ENCODE measurements at regions not wholly inside any gene's neighbourhood (a gene's known extent, or its start where the extent isn't known, plus 50 kb on each side); places are given as distances from the start of the nearest gene placed in this dataset.
"Not testable (repeated sequence)": the region's sequence is repeated elsewhere in the genome, so short reads cannot be mapped to it uniquely, and the experiment has no call there.

DNA sequence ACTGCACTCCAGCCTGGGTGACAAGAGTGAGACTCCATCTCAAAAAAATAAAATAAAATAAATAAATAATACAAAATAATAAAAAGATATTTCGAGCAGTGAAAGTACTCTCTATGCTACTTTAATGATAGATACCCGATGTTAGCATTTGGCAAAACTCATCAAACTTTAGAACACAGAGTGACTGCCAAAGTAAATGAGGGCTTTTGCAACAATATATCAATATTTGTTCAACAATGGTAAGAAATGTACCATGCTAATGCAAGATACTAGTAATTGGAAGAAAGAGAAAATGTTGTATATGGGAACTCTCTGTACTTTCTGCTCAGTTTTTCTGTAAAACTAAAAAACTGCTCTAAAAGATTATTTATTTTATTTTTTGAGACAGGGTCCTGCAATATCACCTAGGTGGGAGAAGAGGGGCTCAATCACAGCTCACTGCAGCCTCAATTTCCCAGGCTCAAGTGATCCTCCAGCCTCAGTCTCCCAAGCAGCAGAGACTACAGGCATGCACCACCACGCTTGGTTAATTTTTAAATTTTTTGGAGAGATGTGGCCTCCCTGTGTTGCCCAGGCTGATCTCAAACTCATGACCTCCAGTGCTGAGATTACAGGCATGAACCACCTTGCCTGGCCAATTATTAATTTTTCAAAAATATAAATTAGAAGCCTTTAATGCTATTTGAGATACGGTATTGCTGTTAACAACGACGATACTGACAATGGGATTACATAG lies 650.5 kb upstream of the NR2F2 start:
- DNase-seq: no peak

DNA sequence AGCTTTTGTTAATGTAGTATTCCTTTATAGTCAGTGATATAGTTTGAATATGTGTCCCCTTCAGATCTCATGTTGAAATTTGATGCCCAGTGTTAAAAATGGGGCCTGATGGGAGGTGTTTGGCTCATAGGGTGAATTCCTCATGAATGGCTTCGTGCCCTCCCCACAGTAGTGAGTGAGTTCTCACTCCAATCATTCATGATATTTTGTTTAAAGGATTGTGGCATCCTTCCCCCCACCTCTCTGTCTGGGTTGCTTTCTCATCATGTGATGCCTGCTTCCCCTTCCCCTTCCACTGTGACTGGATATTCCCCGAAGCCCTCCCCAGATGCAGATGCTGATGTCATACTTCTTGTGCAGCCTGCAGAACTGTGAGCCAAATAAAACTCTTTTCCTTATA lies 649.8 kb upstream of the NR2F2 start:
- no peak for DNase-seq

DNA sequence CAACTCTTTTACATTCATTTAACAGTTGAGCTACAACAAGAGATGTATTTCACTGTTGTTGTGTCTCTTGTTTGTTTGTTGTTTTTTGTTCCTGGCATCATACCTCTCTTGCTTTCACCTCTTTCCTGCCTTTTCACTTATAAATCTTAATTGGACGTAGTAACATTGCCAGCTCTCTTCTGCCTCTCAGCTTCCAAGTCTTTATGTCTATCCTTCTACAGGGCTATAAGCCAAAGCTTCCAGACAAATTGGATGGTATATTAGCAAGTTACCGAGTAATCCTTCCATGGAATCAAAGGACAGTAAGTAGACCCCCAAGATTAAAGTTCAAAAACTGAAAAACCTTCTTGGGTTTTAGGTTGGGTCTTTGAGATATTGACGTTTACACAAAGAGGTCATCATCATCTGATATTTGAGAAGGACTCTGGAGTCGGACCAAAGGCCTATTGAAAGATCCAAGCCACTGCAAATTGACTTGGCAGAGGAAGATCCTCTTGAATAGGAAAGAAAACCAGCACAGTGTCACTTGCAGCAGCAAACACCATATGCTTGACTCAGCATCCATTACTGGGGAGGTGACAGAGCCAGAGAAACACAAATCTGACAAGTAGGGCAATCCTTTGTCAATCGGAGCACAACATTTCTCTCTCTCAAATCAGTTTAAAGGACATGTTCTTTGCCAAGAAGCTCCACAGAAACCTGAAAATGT lies 648.5 kb upstream of the NR2F2 start:
- DNase-seq: peak; percentile 57

DNA sequence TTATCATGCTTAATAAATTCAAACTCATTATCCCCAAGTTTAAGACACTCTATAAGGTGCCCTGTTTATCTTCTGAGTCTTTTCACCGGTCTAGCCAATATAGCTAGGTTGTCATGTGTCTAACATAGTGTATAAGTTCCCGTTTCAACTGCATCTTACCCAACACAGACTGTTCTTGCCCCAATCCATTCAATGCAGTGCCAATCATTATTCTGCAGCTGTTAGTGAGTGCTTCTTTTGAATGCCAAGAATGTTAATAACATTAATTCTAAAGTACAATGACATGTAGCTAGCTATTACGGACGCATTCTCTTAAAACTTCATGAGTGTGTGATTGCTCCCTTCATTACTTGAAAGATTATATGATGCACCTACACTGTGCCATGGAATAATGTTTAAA lies 646.4 kb upstream of the NR2F2 start:
- no peak for DNase-seq

DNA sequence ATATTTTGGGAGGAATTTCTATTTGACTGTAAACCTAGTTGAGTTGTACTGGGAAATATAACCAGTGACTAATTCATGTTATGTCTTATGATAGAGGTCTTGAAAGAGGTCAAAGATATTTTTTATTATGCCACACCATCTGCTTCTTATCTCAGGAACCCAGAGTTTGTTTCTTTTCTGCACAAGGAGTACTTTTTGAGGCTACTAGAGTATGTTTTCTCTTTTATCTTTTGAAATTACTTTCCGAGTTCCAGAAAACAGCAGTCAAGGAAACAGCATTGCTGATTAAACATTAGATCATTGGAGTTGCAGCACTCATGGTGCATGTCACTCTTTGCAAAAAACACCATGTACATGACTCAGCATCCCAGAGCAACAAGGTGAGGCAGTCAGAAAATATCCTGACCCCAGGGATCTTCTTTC lies 645.8 kb upstream of the NR2F2 start:
- no peak for DNase-seq

DNA sequence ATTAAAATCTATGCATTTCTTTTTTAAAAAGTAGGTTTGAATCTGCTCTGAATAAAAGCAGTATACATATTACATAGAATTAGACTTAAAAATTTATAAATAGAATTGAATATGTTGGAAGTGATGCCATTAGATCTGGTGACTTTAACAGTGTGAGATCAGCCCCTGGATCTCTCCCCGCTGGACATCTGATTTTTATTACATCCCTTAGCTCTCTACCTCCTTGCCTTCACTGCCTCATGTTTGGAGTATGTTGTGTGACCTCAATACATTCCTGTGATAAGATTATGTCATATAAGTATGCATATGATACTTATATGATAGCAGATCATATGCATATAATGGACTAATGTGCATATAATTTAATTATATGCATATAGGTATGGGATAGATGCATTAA lies 643.4 kb upstream of the NR2F2 start:
- DNase-seq: no peak

DNA sequence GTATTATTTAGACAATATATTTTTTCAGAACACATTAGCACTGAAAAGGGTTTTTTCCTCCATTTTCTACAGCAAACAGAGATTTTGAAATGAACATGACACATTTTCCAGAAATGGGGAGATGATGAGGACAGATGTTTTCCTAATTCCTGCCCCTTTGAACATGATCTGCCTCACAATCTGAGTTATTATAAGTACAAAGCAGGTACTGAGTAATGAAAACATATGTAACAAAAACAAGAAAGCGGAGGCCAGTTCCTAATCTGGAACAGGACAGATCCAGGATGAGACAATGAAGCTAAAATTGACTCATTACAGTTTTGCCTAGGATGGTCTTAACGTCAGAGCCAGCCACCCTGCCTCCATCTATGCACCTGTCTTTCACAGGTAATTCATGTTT lies 642.8 kb upstream of the NR2F2 start:
- no peak for DNase-seq

DNA sequence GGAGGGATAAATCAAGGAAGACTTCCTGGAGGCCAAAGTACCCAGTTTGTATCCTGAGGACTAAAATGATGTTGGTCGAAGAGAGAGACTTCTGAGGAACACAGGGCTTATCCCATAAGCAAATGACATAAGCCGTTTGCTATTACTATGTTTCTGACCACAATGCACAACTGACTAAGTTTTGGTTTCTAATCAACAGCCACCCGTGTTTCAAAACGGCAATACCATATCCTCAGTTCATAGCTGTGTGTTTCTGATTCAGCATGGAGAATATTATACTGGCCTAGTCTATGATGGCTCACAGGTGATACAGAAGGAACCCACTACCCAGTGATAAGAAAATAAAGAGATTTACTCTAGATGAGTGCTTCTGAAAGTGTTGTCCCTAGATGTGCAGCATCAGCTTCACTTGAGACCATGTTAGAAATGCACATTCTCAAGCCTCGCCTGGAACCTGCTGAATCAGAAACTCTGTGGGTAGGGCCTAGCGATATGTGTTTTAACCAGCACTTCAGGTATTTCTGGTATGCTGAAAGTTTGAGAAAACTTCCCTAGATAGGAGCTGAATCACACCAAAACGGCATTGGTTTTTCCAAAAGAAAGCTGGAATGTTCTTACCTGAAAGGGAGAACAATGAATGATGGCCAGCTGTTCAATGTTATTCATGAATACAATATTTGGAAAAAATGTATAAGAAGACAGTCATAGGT lies 639.7 kb upstream of the NR2F2 start:
- DNase-seq: no peak

DNA sequence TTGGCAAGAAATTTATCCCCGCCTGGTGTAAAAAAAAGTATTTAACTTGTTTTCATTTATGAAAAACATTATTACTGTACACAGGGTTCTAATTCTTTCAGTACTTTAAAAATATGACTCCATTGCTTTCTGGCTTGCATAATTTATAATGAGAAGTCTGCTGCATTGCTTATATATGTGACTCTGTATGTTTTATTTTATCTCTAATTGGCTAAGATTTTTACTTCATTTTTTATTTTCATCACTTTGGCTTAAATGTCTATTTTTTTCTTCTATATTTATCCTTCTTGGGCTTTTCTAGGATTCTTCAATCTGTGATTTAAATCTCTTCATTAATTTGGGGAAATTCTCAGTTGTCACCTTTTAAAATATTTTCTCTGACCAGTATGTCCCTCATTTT lies 636.6 kb upstream of the NR2F2 start:
- no peak for DNase-seq

DNA sequence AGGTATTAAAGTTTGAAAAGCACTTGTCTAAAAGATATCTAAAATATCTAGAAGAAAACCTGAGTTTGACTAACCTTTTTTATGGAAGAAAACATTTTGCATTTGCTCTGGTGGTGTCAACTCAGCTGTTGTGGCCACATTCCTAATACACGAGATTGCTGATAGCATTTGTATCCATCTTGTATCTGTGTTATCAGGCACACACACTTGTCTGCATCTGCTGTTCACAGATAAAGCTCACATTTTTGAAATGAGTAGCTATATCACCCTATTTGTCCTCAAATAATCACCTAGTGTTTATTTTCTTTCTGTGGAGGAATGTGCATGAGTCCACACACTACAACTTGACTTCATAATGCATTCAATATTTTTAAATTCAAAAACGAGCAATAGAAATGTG lies 632.3 kb upstream of the NR2F2 start:
- DNase-seq: no peak

DNA sequence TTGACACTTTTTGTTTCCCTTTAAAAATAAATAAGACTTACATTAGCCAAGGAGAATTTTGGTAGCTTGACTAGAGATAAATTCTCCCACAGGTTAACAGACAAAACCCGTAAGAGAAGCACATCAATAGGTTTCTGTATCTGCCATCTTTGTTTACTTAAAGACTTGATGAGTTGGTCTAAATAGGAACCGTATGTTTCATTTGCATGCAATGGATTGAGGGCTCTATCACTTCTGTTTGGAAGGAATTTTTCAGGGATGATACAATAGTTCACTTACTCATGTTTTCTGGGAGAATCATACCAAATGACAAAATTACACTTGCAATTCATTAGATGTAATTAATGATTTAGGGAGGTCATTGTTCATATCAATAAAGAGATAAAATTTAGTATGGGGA lies 631.5 kb upstream of the NR2F2 start:
- DNase-seq: no peak

DNA sequence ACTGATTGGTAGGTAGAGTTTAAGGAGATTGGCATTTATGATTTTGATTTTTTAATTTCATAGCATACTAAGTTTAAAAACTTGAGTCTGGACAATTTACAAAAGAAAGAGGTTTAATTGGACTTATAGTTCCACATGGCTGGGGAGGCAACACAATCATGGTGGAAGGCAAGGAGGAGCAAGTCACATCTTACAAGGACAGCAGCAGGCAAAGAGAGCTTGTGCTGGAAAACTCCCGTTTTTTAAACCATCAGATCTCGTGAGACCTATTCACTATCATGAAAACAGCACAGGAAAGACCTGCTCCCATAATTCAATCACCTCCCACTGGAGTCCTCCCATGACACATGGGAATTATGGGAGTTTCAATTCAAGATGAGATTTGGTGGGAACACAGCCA lies 630.9 kb upstream of the NR2F2 start:
- DNase-seq: no peak

DNA sequence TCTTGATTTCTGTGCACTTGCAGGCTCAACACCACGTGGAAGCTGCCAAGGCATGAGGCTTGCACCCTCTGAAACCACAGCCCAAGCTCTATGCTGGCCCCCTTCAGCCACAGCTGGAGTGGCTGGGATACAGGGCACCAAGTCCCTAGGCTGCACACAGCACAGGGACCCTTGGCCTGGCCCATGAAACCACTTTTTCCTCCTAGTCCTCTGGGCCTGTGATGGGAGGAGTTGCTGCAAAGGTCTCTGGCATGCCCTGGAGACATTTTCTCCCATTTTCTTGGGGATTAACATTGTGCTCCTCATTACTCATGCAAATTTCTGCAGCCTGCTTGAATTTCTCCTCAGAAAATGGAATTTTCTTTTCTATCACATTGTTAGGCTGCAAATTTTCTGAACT lies 629.8 kb upstream of the NR2F2 start:
- not testable (repeated sequence) for DNase-seq

DNA sequence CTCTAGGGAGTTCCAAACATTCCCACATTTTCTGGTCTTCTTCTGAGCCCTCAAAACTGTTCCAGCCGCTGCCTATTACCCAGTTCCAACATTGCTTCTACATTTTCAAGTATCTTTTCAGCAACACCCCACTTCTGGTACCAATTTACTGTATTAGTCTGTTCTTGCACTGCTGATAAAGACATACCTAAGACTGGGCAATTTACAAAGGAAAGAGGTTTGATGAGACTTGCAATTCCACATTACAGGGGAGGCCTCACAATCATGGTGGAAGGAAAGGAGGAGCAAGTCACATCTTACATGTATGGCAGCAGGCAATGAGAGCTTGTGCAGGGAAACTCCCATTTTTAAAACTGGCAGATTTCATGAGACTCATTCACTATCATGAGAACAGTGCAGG lies 629.1 kb upstream of the NR2F2 start:
- DNase-seq: no peak

DNA sequence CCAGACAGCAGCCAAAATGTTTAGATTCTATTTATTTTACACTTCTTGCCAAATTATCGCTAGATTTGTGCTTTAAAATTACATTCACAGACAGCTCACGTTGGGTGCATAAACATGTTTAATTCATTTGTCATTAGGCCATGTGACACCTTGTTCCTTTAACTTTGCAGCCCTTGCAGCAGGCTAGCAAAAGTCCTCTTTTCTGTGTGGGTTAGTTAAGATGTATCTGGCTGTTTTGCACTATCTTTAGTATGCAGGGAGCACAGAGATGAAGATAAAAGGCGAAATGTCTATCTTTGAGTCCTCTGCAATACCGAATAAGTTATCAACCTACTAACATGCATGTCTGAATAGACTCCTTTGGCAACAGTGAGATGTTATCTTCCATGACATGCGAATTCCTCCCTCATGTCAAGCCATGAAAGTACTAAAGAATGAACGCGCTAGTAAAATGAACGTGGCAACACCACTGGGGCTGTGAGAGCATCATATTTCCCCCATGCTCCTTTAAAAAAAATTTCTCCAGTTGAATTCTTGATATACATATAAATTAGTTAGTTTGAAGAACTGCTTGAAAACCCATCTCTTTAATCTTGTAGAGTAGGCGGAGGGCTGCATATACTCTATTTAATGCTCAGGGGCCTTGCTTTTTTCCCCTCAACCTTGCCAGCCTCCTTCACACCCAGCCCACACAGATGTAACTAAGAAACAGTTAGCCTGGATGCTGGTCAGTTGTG lies 620.4 kb upstream of the NR2F2 start:
- no peak for DNase-seq

DNA sequence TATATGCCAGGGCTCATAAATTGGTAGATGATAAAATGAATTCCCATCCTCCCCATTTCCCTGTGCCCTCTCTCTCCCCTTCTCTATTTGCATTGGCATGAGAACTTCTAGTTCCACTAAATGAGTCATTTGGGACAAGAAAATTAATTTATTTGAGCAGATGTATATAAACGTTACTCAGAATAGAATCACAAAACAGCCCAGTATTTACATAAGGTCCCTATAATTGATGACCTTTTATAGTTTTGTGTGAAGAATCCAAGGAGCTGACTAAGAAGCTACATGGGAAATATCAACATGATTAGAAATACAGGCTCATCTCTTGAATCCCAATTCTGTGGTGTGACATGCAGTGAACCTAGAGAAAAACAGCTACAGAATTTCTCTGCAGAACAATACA lies 617.7 kb upstream of the NR2F2 start:
- DNase-seq: no peak

DNA sequence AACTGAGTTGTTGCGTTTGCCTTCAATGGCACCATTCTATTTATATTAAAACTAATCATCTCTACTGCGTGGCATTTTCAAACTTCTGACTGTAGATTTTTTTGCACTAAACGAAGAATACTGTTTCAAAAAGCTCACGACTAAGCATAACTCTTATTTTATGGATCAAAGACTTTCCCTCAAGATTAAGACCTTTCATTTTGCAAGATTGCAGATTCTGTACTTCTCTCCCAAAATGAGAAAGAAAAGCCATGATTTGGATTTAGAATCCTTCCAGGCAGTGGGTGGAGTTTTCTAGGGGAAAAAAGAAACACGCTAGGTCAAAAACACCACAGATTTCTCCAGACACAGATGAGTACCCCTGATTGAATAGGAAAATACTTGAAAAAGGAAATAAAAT lies 617.2 kb upstream of the NR2F2 start:
- DNase-seq: no peak

DNA sequence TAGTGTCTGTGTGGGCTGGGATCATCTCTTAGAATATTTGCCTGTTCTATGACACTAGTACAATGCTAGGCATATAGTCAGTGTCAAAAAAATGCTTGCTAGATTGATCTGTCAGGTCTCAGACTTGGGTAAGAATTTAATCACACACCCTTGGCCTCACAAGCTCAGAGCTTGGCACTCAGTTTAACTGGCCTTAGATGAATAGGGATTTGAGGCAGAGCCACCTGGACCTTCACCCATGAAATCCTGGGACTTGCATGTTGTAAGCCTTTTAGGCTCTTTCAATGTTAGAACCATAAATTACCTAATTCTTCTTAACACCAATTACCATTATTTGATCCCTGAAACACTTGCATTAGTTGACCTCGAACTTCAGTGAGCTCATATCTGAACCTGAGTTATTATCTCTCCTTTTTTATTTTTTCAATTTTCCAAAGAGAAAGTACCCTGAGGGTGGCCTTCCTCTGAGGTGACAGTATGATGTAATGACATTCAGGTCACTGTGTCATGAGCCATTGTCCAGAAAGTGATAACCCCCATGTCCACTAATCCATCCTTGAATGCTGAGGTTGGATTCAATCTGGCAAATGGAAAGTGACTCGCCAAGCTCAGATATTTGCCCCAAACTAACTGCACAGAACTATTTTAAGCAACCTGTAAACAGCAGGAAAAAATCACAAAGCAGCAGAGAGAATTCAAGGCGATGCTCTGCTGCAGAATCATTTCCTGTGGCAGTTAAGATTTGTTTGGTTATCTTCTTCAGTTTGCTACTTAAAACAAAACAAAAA lies 615.2 kb upstream of the NR2F2 start:
- DNase-seq: no peak

DNA sequence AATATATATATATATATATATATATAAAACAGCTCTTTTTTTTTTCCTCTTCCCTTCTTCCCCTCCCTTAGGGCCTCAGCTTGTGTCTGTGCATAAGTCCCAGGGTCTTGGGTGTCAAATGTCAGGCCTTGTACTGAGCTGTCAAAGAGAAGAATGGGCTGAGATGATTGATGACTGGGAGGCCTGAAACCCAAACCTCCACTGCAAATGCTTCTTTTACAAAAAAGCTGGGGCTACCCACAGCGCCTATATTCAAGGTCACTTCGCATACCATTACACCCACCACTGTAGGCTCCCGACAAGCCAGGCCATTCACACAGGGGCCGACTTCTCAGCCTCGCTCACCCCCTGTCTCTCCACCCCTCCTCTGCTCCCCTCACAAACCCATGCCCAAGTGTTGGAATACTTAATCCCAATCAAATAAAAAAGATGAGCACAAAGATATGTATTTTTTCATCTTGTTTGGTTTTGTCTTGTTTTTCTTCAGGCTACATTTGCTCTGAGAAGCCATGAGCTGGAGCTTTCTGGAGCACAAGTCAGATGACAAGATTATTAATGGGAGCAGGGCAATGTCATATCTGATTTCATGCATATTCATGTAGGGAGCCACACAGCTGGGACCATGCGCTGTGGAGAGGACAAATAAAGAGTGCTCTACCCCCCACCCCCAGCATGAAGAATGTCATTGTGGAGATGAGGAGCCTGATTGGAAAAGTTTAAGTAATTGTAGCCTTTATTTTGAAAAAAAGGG lies 614.4 kb upstream of the NR2F2 start:
- DNase-seq: peak; percentile 11

DNA sequence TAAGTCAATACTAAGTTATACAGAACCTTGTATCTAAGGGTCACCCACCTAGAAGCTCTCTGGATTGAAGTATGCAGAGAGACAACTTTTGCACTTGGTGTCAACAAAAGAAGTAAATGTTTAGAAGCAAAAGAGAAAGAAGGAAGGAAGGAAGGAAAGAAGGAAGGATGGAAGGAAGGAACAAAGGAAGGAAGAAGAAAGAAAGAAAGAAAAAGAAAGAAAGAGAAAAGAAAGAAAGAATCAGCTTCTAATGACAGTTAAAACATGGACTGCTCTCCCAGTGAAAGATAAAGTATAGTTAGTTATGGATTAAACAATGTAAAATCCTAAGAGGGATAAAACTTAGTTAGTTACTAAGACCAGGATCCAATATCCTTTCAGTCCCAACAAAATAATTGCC lies 613.8 kb upstream of the NR2F2 start:
- DNase-seq: no peak

DNA sequence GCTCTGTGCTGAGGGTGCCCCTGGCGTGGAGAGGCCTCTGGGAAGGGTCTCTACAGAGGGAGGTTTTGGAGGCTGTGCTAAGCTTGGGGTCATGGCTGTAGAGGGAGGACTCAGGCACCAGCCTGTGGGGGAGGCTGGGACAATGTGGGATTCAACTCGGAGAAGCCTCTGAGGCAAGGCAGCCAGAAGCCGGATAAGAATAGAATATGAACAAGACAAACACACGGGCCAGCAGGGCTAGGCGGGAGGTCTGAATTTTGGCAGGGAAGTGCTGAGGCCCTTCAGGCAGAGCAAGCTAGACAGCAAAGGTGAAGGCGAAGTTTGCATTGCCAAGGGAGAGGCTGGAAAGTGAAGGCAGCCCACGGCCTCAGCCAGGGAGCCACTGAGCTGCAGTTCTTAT lies 612.1 kb upstream of the NR2F2 start:
- no peak for DNase-seq
